OCI-LY1 (cell line): ENCODE measurements at regions not wholly inside any gene's neighbourhood (a gene's known extent, or its start where the extent isn't known, plus 50 kb on each side); places are given as distances from the start of the nearest gene placed in this dataset.

ENCODE experiments used
- H2AFZ ChIP-seq: fragments of 200-600 bp; sonication (generic), shearing (Covaris generic); 2 replicates; pipeline ENCODE4 v1.6.0; 2014; ENCODE audit warnings: antibody characterized with exemption, mild to moderate bottlenecking, low read length
- H3F3A ChIP-seq: fragments of 200-600 bp; sonication (generic), shearing (Covaris generic); 2 replicates; pipeline ENCODE4 v1.6.0; 2014; ENCODE audit warnings: mild to moderate bottlenecking, antibody characterized with exemption, low read length, moderate library complexity; ENCODE audit not compliant: insufficient read depth
- H3K27ac ChIP-seq: fragments of 200-600 bp; sonication (generic); 2 replicates; pipeline ENCODE4 v1.5.1; 2014; ENCODE audit warnings: low read length, mixed run types, mild to moderate bottlenecking, low read depth; ENCODE audit not compliant: poor library complexity, severe bottlenecking
- H3K27me3 ChIP-seq: fragments of 200-600 bp; sonication (generic); 2 replicates; pipeline ENCODE4 v1.6.0; 2014; ENCODE audit warnings: antibody characterized with exemption, mild to moderate bottlenecking, low read length, moderate library complexity; ENCODE audit not compliant: insufficient read depth
- H3K36me3 ChIP-seq: fragments of 200-600 bp; sonication (generic); 2 replicates; pipeline ENCODE4 v1.6.1; 2014; ENCODE audit warnings: mild to moderate bottlenecking, antibody characterized with exemption, low read length, moderate library complexity, mixed read lengths; ENCODE audit not compliant: insufficient read depth
- H3K4me1 ChIP-seq: fragments of 200-600 bp; sonication (generic); 2 replicates; pipeline ENCODE4 v1.5.1; 2014; ENCODE audit warnings: mild to moderate bottlenecking, low read length, moderate library complexity; ENCODE audit not compliant: insufficient read depth, severe bottlenecking
- H3K4me2 ChIP-seq: fragments of 200-600 bp; sonication (generic), shearing (Covaris generic); 2 replicates; pipeline ENCODE4 v1.6.1; 2014; ENCODE audit warnings: low read length
- H3K4me3 ChIP-seq: fragments of 200-600 bp; sonication (generic); 2 replicates; pipeline ENCODE4 v1.5.1; 2014; ENCODE audit warnings: low read length, low read depth, mild to moderate bottlenecking, mixed read lengths; ENCODE audit not compliant: poor library complexity, severe bottlenecking
- H3K79me2 ChIP-seq: fragments of 200-600 bp; shearing (Covaris generic); 2 replicates; pipeline ENCODE4 v1.6.1; 2016; ENCODE audit warnings: mixed run types, low read length, mixed read lengths; ENCODE audit not compliant: insufficient read depth
- H3K9ac ChIP-seq: fragments of 200-600 bp; sonication (generic), shearing (Covaris generic); 2 replicates; pipeline ENCODE4 v1.6.1; 2014; ENCODE audit warnings: mild to moderate bottlenecking, low read length, mixed read lengths
- H3K9me2 ChIP-seq: fragments of 200-600 bp; sonication (generic), shearing (Covaris generic); 2 replicates; pipeline ENCODE4 v1.6.1; 2014; ENCODE audit warnings: low read depth, mild to moderate bottlenecking, low read length, mixed read lengths
- H3K9me3 ChIP-seq: fragments of 200-600 bp; shearing (Covaris generic); 2 replicates; pipeline ENCODE4 v1.6.1; 2014; ENCODE audit warnings: low read length, mixed read lengths
- H4K20me1 ChIP-seq: fragments of 200-600 bp; sonication (generic), shearing (Covaris generic); 2 replicates; pipeline ENCODE4 v1.6.0; 2016; ENCODE audit warnings: mild to moderate bottlenecking, low read length; ENCODE audit not compliant: insufficient read depth
- CTCF ChIP-seq: fragments of 200-600 bp; sonication (generic), shearing (Covaris generic); IDR thresholded peaks from 2 replicates; pipeline ENCODE4 v1.5.1; 2017; ENCODE audit warnings: mild to moderate bottlenecking, antibody characterized with exemption, low read length, moderate library complexity, mixed read lengths
- EZH2 ChIP-seq: fragments of 200-600 bp; sonication (generic), shearing (Covaris generic); IDR thresholded peaks from 2 replicates; pipeline ENCODE4 v1.8.0; 2017; ENCODE audit warnings: borderline replicate concordance, mixed run types, mild to moderate bottlenecking, antibody characterized with exemption, low read length, moderate library complexity, mixed read lengths

- TF ChIP-seq CTCF (no peak), EZH2 (no peak)
- Histone ChIP-seq H3K79me2 (no peaks in the 10 kb centered on the region), H3K4me3 (no peak overlapping the region), H3K9me3 (no peaks in the 10 kb centered on the region; the same call in 1 of the 2 replicates), H4K20me1 (no peaks in the 10 kb centered on the region), H3F3A (no peaks in the 10 kb centered on the region), H3K4me1 (no peaks in the 10 kb centered on the region), H3K9ac (no peak overlapping the region), H3K36me3 (no peaks in the 10 kb centered on the region), H2AFZ (no peak overlapping the region), H3K9me2 (no peaks in the 10 kb centered on the region), H3K27ac (no peak overlapping the region), H3K4me2 (no peak overlapping the region), H3K27me3 (no peaks in the 10 kb centered on the region)
These were observed 386.1 kb downstream of the FBXW7 start for GRCh38 chr4:152149745-152150144.

- Histone ChIP-seq H3K4me1 (no peaks in the 10 kb centered on the region), H3K9me3 (no peaks in the 10 kb centered on the region; the same call in 1 of the 2 replicates), H2AFZ (no peak overlapping the region), H3K9me2 (no peaks in the 10 kb centered on the region), H3K4me3 (no peak overlapping the region), H3K27me3 (no peaks in the 10 kb centered on the region), H4K20me1 (no peaks in the 10 kb centered on the region), H3K36me3 (no peaks in the 10 kb centered on the region), H3K79me2 (no peaks in the 10 kb centered on the region), H3K4me2 (no peak overlapping the region), H3K9ac (no peak overlapping the region), H3F3A (no peaks in the 10 kb centered on the region), H3K27ac (no peak overlapping the region)
- no peak for TF ChIP-seq CTCF
- TF ChIP-seq EZH2: no peak
These were observed 387.2 kb upstream of the GATB start for GRCh38 chr4:152148057-152148456.

- TF ChIP-seq CTCF: no peak
- TF ChIP-seq EZH2: no peak
- Histone ChIP-seq H3K9ac (no peak overlapping the region), H3K36me3 (no peaks in the 10 kb centered on the region), H2AFZ (no peak overlapping the region), H3K79me2 (no peaks in the 10 kb centered on the region), H3K27ac (no peak overlapping the region), H4K20me1 (no peaks in the 10 kb centered on the region), H3K4me2 (no peak overlapping the region), H3K9me3 (no peaks in the 10 kb centered on the region; the same call in 1 of the 2 replicates), H3K4me3 (no peak overlapping the region), H3F3A (no peaks in the 10 kb centered on the region), H3K27me3 (no peaks in the 10 kb centered on the region), H3K4me1 (no peaks in the 10 kb centered on the region), H3K9me2 (no peaks in the 10 kb centered on the region)
These were observed 385.4 kb upstream of the GATB start for GRCh38 chr4:152146244-152146643.
